Right cardiac atrium (tissue), 5 donors: ENCODE measurements at regions not wholly inside any gene's neighbourhood (a gene's known extent, or its start where the extent isn't known, plus 50 kb on each side); places are given as distances from the start of the nearest gene placed in this dataset.
"Not testable (repeated sequence)": the region's sequence is repeated elsewhere in the genome, so short reads cannot be mapped to it uniquely, and the experiment has no call there.

Source experiments
- ATAC-seq, 2 donors: fragments of 200-7000 bp; cut with Tn5 transposase; one replicate each; pipeline versions ENCODE4 v1.8.0 to v1.9.1; 2020; ENCODE audit warnings: moderate library complexity in 2 of 2, mild to moderate bottlenecking in 1 of 2
- DNase-seq, 3 donors: peaks; one replicate each; pipeline ENCODE4 v3.0.0-alpha.2; 2020
- H3K27ac ChIP-seq: one replicate; pipeline ENCODE4 v1.5.1; 2013; ENCODE audit warnings: mild to moderate bottlenecking, low read length, control low read depth, moderate library complexity
- H3K27me3 ChIP-seq: one replicate; pipeline ENCODE4 v1.6.1; 2013; ENCODE audit not compliant: control insufficient read depth, insufficient read depth
- H3K4me1 ChIP-seq: one replicate; pipeline ENCODE4 v1.6.1; 2013; ENCODE audit warnings: low read length; ENCODE audit not compliant: control insufficient read depth, insufficient read depth
- H3K4me3 ChIP-seq: one replicate; pipeline ENCODE4 v1.5.1; 2013; ENCODE audit warnings: low read length, control low read depth
- H3K9me3 ChIP-seq: one replicate; pipeline ENCODE4 v1.6.1; 2013; ENCODE audit warnings: low read length; ENCODE audit not compliant: control insufficient read depth
- WGBS: extraction: QIAGEN DNeasy Blood & Tissue Kit; methylation state at CpG from one replicate; pipeline ENCODE4 v1.1.7; 2013; 5-methylcytosine and 5-hydroxymethylcytosine counted together
- intact Hi-C, 4 donors: fragments of 100-400 bp; cut with DNase I; formaldehyde crosslinking; loops; one replicate each; pipeline versions ENCODE4 v1.11.0 to v1.14.0; 2022 to 2023
- donor health status: healthy with polysubstance abuse.
- donor health status: DM: no; HTN: yes; CAD: no.
- donor health status: DM: no; HTN: no; CAD: no.
- donor health status: DM: no; HTN: yes; CAD: no; lungs with severe emphysema.
- donor health status: DM: yes; HTN: yes; CAD: no.

- H3K4me3 ChIP-seq = no peak overlapping the region
- DNase-seq (peak in 1 of 3 donors; percentile 9), ATAC-seq (no peak)
- H3K9me3 ChIP-seq = no peaks in the 10 kb centered on the region
- intact Hi-C loops = no loop called here
- H3K4me1 ChIP-seq = no peaks in the 10 kb centered on the region
- WGBS = 73% methylated on average over 25 of the region's 25 CpGs
- H3K27me3 ChIP-seq = no peaks in the 10 kb centered on the region
- H3K27ac ChIP-seq = no peak overlapping the region
Measured at GRCh38 chr19:5247957-5248705, 92.5 kb downstream of the PTPRS start.

GRCh38 chr19:5246554-5247155 lies 94.0 kb downstream of the PTPRS start:
- Histone ChIP-seq H3K27me3 (no peaks in the 10 kb centered on the region), H3K4me3 (no peak overlapping the region), H3K27ac (no peak overlapping the region), H3K9me3 (no peaks in the 10 kb centered on the region), H3K4me1 (no peaks in the 10 kb centered on the region)
- peak in 1 of 3 donors; percentile 9 for DNase-seq
- intact Hi-C loops = no loop called here
- no peak for ATAC-seq
- 86% methylated on average over 10 of the region's 10 CpGs for WGBS

DNA sequence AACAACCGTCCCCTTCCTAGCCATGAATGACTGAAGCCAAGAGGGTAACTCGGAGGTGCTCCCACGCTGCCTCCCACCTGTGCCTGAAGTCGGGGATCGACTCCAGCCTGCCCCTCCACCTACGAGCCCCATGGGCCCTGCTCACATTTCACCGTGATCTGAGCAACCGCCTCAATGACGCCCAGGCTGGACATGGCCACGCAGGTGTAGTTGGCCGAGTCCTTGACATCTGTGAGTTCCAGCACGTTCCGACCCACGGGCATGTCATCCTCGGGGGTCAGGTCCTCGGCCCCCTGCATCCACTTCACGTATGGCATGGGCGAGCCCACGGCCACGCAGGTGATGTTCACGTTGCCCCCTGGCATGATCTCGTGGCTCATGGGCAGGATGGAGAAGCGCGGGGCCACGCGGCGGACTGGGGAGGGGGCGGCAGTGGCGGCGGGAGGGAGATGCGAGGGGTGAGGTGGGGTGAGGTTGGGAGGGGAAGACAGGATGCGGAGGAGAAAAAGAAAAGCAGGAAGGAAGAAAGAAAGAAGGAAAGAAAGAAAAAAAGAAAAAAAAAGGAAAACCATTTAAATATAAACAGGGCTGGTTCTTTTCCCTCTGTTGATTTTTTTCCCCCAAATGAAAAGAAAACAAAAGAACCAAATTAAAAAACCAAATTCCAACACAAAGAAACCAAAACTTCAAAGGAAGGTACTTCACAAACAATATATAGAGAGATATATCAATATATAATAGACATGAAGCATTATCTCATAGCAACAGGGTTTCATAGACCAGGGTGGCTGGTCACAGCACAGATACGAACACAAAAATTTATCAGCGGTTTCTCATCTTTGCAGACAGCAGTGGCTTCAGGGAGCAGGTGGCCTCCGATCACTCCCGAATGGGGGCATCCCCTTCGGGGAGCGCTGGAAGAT lies 94.7 kb downstream of the PTPRS start:
- ATAC-seq (no peak), DNase-seq (peak in 1 of 3 donors; percentile 47)
- Histone ChIP-seq H3K4me1 (no peaks in the 10 kb centered on the region), H3K4me3 (no peak overlapping the region), H3K9me3 (no peaks in the 10 kb centered on the region), H3K27me3 (no peaks in the 10 kb centered on the region), H3K27ac (no peak overlapping the region)
- intact Hi-C loops = no loop called here
- WGBS = 89% methylated on average over 38 of the region's 38 CpGs

- Histone ChIP-seq H3K27ac (no peak overlapping the region), H3K27me3 (no peaks in the 10 kb centered on the region), H3K4me1 (no peaks in the 10 kb centered on the region), H3K9me3 (no peaks in the 10 kb centered on the region), H3K4me3 (no peak overlapping the region)
- WGBS = 97% methylated on average over 11 of the region's 11 CpGs
- ATAC-seq = peak in 1 of 2 donors; percentile 16
- intact Hi-C loops = no loop called here
- peak in 1 of 3 donors; percentile 32 for DNase-seq
Measured at GRCh38 chr19:5244351-5244750, 96.3 kb downstream of the PTPRS start.

- intact Hi-C loops = no loop called here
- DNase-seq = peak in 1 of 3 donors; percentile 38
- Histone ChIP-seq H3K4me3 (no peak overlapping the region), H3K27me3 (no peaks in the 10 kb centered on the region), H3K9me3 (no peaks in the 10 kb centered on the region), H3K27ac (no peak overlapping the region), H3K4me1 (no peaks in the 10 kb centered on the region)
- WGBS = 98% methylated on average over 40 of the region's 40 CpGs
- peak in 1 of 2 donors; percentile 14 for ATAC-seq
Measured at GRCh38 chr19:5243878-5244277, 96.7 kb downstream of the PTPRS start.

GRCh38 chr19:5241896-5242295 lies 98.7 kb downstream of the PTPRS start:
- intact Hi-C loops, H3K27ac ChIP-seq, H3K27me3 ChIP-seq, H3K9me3 ChIP-seq, H3K4me3 ChIP-seq, DNase-seq, H3K4me1 ChIP-seq, ATAC-seq: not testable (repeated sequence)
- WGBS = 90% methylated on average over 9 of the region's 9 CpGs

DNA sequence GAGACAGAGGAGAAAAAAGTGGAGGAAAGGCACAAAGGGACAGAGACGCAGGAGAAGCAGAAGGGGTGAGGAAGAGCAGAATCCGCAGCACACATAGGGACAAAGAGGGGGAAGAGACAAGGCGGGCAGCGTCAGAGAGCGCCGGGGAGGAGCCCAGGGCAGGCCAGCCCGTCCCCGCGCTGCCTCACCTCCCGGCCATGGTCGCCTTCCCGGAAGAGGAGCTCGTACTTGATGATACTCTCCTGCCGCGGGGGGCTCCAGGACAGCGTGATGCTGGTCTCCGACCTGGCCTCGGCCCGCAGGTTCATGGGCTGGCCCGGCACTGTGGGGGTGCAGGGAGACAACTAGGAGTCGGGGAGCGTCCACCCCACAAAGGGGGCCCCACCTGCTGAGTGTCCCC lies 100.6 kb downstream of the PTPRS start:
- Histone ChIP-seq H3K4me1 (no peaks in the 10 kb centered on the region), H3K27ac (no peak overlapping the region), H3K4me3 (no peak overlapping the region), H3K9me3 (no peaks in the 10 kb centered on the region), H3K27me3 (no peaks in the 10 kb centered on the region)
- intact Hi-C loops = no loop called here
- WGBS = 95% methylated on average over 22 of the region's 22 CpGs
- ATAC-seq (no peak), DNase-seq (peak in 1 of 3 donors; percentile 45)

DNA sequence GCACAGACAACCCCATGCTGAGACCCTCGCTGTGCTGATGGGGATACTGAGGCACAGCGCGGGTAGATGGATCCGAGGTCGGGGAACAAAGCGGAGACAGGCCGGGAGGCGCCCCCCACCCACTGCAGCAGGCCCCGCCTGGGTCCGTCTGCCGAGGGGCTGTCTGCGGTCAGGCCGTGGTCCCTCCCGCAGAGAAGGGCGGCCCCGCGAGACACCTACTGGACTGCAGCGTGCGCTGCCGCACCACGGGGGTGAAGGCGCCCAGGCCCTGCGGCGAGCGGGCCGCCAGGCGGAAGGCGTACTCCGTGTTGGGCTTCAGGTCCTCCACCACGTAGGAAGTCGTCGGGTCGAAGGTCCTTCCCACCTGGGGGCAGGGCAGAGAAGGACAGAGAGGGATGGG lies 101.9 kb downstream of the PTPRS start:
- Histone ChIP-seq H3K4me3 (no peak overlapping the region), H3K27me3 (no peaks in the 10 kb centered on the region), H3K27ac (no peak overlapping the region), H3K4me1 (no peaks in the 10 kb centered on the region), H3K9me3 (no peaks in the 10 kb centered on the region)
- ATAC-seq = no peak
- WGBS = 94% methylated on average over 33 of the region's 33 CpGs
- intact Hi-C loops = no loop called here
- DNase-seq = peak in 1 of 3 donors; percentile 50

DNA sequence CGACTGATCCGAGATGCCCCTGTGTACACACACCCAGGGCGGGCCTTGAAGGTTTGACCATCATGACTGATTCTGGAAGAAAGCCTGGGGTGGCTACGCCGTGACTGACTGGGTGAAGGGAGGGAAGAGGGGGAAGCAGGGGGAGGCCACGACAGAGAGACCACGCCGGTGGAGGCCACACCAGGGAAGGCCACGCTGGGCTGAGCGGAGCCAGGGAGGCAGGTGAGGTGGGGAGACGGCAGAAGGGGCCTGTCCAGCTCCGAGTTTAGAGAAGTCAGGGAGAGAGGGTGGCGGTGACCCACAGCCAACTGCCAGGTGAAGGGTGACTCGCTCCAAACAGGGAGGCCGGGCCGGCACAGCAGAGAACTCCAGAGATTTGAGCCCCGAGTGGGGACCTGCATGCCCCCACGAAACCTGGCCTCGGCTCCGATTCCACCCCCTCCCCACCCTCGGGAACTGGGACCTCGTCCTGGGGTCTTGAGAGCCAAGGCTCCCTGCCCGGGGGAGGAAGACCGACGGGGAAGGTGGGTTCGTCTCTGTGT lies 102.6 kb downstream of the PTPRS start:
- Histone ChIP-seq H3K27ac (no peak overlapping the region), H3K4me1 (no peaks in the 10 kb centered on the region), H3K27me3 (no peaks in the 10 kb centered on the region), H3K9me3 (no peaks in the 10 kb centered on the region), H3K4me3 (no peak overlapping the region)
- WGBS = 95% methylated on average over 26 of the region's 26 CpGs
- ATAC-seq (no peak), DNase-seq (no peak)
- intact Hi-C loops = no loop called here

GRCh38 chr19:5237190-5237780 lies 103.3 kb downstream of the PTPRS start:
- H3K4me3 ChIP-seq = no peak overlapping the region
- no peaks in the 10 kb centered on the region for H3K27me3 ChIP-seq
- WGBS = 96% methylated on average over 35 of the region's 35 CpGs
- H3K9me3 ChIP-seq = no peaks in the 10 kb centered on the region
- ATAC-seq (peak; percentile 23), DNase-seq (no peak)
- H3K27ac ChIP-seq = no peak overlapping the region
- intact Hi-C loops = no loop called here
- H3K4me1 ChIP-seq = no peaks in the 10 kb centered on the region
